NT2/D1 (cell line): ENCODE measurements at regions not wholly inside any gene's neighbourhood (a gene's known extent, or its start where the extent isn't known, plus 50 kb on each side); places are given as distances from the start of the nearest gene placed in this dataset.

Experiments
- DNase-seq: peaks from one replicate; pipeline ENCODE4 v3.0.0-alpha.2; 2011; ENCODE audit warnings: low read depth, low spot score
- H3K27me3 ChIP-seq: 2 replicates; pipeline ENCODE4 v1.6.0; 2011; ENCODE audit warnings: mild to moderate bottlenecking; ENCODE audit not compliant: insufficient read length, insufficient read depth
- H3K36me3 ChIP-seq: 2 replicates; pipeline ENCODE4 v1.6.1; 2011; ENCODE audit warnings: mild to moderate bottlenecking, low read length, mixed read lengths; ENCODE audit not compliant: insufficient read depth, insufficient read length
- H3K4me1 ChIP-seq: 2 replicates; pipeline ENCODE4 v1.5.1; 2011; ENCODE audit not compliant: insufficient read depth, insufficient read length
- H3K4me3 ChIP-seq: 2 replicates; pipeline ENCODE4 v1.5.1; 2011; ENCODE audit warnings: low read depth; ENCODE audit not compliant: insufficient read length
- H3K9ac ChIP-seq: 2 replicates; pipeline ENCODE4 v1.6.0; 2011; ENCODE audit warnings: low read depth; ENCODE audit not compliant: insufficient read length
- H3K9me3 ChIP-seq: 2 replicates; pipeline ENCODE4 v1.5.1; 2011; ENCODE audit warnings: mild to moderate bottlenecking, low read length; ENCODE audit not compliant: insufficient read depth
- SUZ12 ChIP-seq: IDR thresholded peaks from 2 replicates; pipeline ENCODE4 v1.6.1; 2011; ENCODE audit not compliant: insufficient read length, insufficient read depth; ENCODE audit errors: extremely low read depth
- YY1 ChIP-seq: IDR thresholded peaks from 2 replicates; pipeline ENCODE4 v1.6.1; 2011; ENCODE audit not compliant: insufficient read length, insufficient read depth
- ZNF274 ChIP-seq: IDR thresholded peaks from 2 replicates; pipeline ENCODE4 v1.6.1; 2011; ENCODE audit warnings: mild to moderate bottlenecking, low read depth, low read length

DNA sequence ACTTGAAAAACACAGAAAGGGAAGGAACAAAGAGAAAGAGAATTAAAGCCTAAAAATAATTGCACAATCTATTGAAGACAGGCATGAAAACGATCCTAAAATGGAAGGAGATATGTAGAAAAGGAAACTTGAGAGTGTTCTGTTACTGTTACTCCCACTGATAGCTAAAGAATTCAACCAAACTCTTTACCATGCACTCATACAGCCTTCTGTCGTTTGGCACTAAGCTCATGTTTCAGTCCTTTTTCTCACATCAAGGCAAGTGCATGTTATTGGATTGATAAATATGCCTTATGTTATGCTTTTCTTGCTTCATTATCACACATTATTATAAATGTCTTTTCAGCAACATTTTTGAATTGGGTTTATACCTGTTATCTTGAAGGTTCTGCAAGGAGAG, 696.5 kb downstream of the EFNA5 start:
- TF ChIP-seq YY1 (no peak), SUZ12 (no peak), ZNF274 (no peak)
- no peak for DNase-seq
- no peak overlapping the region for H3K9ac ChIP-seq
- no peak overlapping the region for H3K4me3 ChIP-seq
- H3K27me3 ChIP-seq, result no peaks in the 10 kb centered on the region
- H3K36me3 ChIP-seq, result no peaks in the 10 kb centered on the region
- no peaks in the 10 kb centered on the region for H3K4me1 ChIP-seq
- no peaks in the 10 kb centered on the region for H3K9me3 ChIP-seq

GRCh38 chr5:106966686-106967315, 703.9 kb downstream of the EFNA5 start:
- no peaks in the 10 kb centered on the region for H3K36me3 ChIP-seq
- no peak overlapping the region for H3K4me3 ChIP-seq
- no peaks in the 10 kb centered on the region for H3K27me3 ChIP-seq
- H3K9me3 ChIP-seq, result no peaks in the 10 kb centered on the region
- TF ChIP-seq YY1, result no peak
- TF ChIP-seq SUZ12, result no peak
- TF ChIP-seq ZNF274, result no peak
- DNase-seq, result no peak
- no peaks in the 10 kb centered on the region for H3K4me1 ChIP-seq
- no peak overlapping the region for H3K9ac ChIP-seq

DNA sequence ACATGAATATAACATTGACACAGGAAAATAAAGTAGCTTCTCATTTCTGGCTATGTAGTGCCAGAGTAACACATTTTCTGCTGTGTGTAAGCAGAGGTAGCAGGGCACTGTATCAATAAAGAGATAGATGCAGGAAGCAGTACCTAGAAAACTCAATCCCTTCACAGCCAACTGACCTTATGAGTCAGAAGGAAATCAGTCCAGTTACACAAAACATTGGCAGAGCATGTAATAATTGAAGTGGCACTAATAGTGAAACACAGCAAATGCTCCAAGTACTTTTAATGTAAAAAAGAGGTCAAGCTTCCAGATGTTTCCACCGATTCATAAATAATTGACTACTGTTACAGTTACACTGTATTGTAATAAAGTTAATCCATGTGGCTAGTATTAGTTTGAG, 706.6 kb downstream of the EFNA5 start:
- no peak for DNase-seq

GRCh38 chr5:106963630-106964029, 707.1 kb downstream of the EFNA5 start:
- TF ChIP-seq ZNF274 (no peak), SUZ12 (no peak), YY1 (no peak)
- Histone ChIP-seq H3K9me3 (no peaks in the 10 kb centered on the region), H3K27me3 (no peaks in the 10 kb centered on the region), H3K4me3 (no peak overlapping the region), H3K36me3 (no peaks in the 10 kb centered on the region), H3K9ac (no peak overlapping the region), H3K4me1 (no peaks in the 10 kb centered on the region)
- no peak for DNase-seq

More for the DNA sequence above, 706.6 kb downstream of the EFNA5 start:
- no peak overlapping the region for H3K4me3 ChIP-seq
- TF ChIP-seq YY1 (no peak), SUZ12 (no peak), ZNF274 (no peak)
- no peak overlapping the region for H3K9ac ChIP-seq
- no peaks in the 10 kb centered on the region for H3K9me3 ChIP-seq
- H3K27me3 ChIP-seq, result no peaks in the 10 kb centered on the region
- H3K4me1 ChIP-seq, result no peaks in the 10 kb centered on the region
- H3K36me3 ChIP-seq, result no peaks in the 10 kb centered on the region

DNA sequence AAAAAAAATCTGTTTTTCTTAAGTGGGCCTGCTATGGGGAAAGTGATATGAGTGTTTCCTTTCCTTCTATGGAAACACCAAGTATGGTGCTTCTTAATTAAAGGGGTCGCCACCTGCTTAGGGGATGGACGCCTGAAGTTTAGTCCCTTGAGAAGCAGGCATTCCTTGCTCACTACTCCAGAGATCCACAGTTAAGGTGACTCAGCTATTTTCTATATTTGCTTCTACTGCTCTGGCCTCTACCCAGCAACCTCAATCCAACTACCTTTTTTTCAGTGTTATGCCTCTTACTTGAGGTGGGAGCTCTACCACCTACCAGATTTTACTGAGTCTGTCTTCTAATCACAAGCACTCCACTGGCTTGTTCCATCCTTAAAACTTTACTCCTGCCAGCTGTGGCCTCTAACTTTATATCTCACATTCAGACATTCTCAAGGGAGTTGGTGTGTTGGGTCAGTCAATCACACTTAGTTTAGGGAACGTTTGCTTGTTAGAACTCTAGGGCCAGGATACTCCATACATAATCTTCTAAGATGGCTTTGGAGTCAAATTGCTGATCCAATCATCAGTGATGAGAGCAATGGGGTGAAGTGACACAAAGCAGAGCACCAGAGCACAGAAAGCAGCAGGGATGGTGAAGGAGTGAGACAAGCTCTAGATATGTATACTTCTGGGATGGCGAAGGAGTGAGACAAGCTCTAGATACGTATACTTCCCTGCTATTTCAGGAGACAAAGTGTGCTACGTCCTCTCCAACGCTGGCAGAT, 708.1 kb downstream of the EFNA5 start:
- no peaks in the 10 kb centered on the region for H3K36me3 ChIP-seq
- TF ChIP-seq ZNF274 (no peak), YY1 (no peak), SUZ12 (no peak)
- no peak overlapping the region for H3K9ac ChIP-seq
- H3K4me3 ChIP-seq, result no peak overlapping the region
- H3K4me1 ChIP-seq, result no peaks in the 10 kb centered on the region
- H3K27me3 ChIP-seq, result no peaks in the 10 kb centered on the region
- no peaks in the 10 kb centered on the region for H3K9me3 ChIP-seq
- no peak for DNase-seq

- no peaks in the 10 kb centered on the region for H3K27me3 ChIP-seq
- H3K4me3 ChIP-seq, result no peak overlapping the region
- no peaks in the 10 kb centered on the region for H3K4me1 ChIP-seq
- H3K36me3 ChIP-seq, result no peaks in the 10 kb centered on the region
- no peaks in the 10 kb centered on the region for H3K9me3 ChIP-seq
- TF ChIP-seq SUZ12 (no peak), ZNF274 (no peak), YY1 (no peak)
- no peak overlapping the region for H3K9ac ChIP-seq
- no peak for DNase-seq
Measured at GRCh38 chr5:106959387-106959786, 711.4 kb downstream of the EFNA5 start.

DNA sequence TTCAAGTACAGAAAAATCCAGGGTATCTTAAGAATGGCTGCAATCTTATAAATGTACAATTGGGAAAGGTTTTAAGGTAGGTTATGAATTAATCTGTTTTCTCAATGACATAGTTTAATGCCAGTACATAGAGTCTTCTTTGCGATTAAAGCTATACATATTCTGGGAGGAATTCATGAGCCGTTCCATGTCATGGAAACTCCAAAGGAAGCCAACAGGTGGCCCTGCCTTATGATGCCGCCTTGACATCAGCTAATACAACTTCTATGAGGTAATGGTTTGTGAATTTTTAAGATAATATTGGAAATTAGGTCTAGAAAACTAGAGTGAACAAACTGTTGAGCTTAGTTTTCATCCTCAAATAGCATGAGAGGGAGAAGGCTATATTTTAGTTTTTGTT, 713.4 kb downstream of the EFNA5 start:
- Histone ChIP-seq H3K36me3 (no peaks in the 10 kb centered on the region), H3K4me1 (no peaks in the 10 kb centered on the region), H3K4me3 (no peak overlapping the region), H3K9me3 (no peaks in the 10 kb centered on the region), H3K27me3 (no peaks in the 10 kb centered on the region), H3K9ac (no peak overlapping the region)
- no peak for DNase-seq
- TF ChIP-seq ZNF274, result no peak
- TF ChIP-seq SUZ12, result no peak
- no peak for TF ChIP-seq YY1

DNA sequence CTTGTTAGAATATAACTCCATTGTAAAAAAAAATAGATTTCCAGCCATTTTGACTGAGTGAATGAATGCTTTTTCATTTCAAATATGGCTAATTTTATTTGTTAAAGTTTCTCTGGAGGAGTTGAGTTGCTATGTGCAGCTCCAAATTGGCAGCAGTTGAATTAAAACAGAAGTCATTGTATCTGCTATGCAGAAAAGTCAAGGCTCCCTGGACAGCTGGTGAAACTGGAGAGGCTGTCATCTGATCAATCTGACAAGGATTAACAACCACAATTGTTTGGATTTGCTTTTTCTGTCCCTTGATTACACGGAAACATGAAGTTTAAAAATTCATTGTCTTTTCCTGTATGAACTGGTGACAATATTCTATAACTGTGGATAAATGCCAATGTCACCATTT, 713.9 kb downstream of the EFNA5 start:
- DNase-seq, result no peak
- Histone ChIP-seq H3K36me3 (no peaks in the 10 kb centered on the region), H3K27me3 (no peaks in the 10 kb centered on the region), H3K9me3 (no peaks in the 10 kb centered on the region), H3K4me3 (no peak overlapping the region), H3K4me1 (no peaks in the 10 kb centered on the region), H3K9ac (no peak overlapping the region)
- TF ChIP-seq YY1, result no peak
- no peak for TF ChIP-seq ZNF274
- no peak for TF ChIP-seq SUZ12
